Activated T-cell treated with anti-CD3 and anti-CD28 coated beads for 48 hours (primary cell): ENCODE measurements at regions not wholly inside any gene's neighbourhood (a gene's known extent, or its start where the extent isn't known, plus 50 kb on each side); places are given as distances from the start of the nearest gene placed in this dataset.

Source experiments
- DNase-seq: peaks from one replicate; pipeline ENCODE4 v3.0.0-alpha.2; 2020; ENCODE audit warnings: low read depth

DNA sequence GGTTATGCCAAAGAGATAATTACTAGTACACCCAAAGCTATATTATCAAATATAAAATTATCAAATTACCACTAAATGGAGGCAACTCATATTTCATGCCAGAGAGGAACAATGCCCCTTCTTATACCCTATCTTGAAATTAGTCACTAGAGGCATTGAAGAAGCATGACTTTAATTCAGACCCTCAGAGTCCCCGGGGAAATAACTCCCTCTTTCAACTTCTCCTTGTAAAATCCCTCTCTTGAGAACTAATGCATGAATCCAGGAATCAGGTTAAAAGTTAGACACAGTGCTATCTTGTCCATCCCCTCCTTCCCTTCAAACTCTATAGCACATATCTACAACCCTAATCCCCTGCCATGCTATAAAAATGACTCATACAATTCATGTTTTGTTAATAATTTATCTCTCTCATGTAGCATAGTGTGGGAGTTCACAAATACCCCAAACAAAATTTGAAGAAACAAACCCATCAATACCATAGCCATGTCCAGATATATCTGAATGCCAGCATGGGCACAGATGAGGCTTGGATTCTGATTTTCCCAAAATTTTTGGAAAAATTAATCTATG, 665.4 kb downstream of the KCNA4 start:
- DNase-seq, result no peak

DNA sequence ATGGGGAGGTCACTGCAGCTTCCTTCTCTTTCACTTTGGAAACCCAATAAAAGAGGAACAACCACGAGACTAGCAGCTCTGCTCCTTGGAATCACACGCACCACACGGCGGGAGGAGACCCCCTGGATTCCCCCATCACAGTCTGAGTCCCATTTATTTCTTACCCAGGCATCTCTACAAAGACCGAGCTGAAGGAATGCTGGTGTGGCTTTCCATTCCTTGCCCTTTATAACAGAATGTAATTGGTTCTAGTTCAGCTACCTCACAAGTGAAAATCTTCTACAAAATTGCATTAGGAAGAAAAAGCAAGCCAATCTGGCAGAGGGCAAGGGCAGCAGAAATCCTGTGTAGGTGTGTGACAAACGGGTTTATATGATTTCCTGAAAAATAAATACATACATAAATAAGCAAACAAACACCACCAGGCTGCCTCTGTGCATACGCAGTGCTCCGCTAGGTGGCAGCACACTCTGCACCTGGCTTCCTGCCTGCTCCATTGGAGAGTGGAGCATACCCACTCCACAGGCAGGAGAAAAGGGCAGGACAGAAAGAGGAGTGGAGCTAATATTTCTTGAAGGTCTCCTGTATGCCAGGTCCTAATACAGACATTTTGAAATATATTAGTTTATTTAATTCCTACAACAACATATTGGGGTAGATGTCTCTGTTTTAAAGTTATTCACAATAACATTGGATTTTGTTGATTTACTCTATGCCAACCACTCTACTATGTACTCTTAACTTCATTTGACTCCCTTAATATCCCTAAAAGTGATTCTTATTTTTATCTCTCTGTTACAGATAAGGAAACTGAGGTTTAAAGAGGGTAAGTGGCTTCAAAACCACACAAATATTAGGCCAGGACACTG, 673.1 kb downstream of the KCNA4 start:
- peak; percentile 22 for DNase-seq

DNA sequence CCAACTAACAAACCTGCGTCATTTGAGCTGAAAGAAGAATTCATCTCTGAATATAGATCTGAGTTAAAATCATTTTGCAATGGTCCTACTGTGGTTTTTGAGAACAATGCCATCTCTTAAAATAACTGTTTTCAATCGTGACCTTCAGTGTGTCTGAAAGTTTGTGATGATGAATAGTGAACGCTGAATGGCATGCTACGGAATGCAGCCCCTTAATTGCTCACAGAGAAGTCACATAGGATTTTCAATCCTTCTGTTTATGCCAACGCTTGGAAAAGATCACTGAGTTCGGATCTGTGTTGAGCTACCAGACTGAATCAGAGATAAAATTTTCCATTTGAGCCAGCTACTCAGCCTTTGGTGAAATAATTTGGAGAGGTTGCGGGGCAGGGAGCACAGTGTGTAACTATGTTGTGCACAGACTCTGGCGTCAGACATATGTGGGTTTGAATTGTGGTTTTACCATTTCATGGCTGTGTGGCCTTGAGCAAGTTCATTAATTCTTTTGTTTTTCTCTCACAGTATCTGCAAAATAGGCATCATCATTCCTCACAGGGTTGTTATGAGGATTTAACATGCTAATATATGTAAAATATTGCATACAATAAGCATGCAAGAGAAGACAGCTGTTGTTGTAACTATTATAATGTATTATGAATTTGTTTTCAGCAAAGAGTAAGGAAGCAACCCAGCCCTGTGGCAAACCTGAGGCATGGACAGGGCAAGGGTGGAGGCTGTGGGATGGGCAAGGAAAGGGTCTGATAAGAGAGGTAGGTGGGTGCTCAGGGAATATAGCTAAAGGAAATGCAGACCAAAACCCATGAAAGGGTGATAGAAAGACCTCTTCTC, 679.9 kb downstream of the KCNA4 start:
- DNase-seq, result no peak

DNA sequence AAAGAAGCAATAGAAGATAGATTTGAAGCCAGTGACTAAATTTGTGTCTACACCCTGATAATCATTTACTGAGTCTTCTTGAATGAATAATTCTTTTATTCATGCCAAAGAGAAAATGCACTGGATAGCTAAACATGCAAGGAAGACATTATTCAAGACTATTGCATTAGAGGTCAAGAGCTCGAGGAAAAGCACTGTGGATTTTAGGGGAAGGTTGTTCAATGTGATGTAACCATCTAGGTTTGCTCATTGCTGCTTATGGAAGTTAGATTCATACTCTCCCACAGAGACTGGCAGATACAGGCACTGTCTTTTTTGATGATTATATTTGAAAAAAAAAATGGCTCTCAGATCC, 682.1 kb downstream of the KCNA4 start:
- no peak for DNase-seq

DNA sequence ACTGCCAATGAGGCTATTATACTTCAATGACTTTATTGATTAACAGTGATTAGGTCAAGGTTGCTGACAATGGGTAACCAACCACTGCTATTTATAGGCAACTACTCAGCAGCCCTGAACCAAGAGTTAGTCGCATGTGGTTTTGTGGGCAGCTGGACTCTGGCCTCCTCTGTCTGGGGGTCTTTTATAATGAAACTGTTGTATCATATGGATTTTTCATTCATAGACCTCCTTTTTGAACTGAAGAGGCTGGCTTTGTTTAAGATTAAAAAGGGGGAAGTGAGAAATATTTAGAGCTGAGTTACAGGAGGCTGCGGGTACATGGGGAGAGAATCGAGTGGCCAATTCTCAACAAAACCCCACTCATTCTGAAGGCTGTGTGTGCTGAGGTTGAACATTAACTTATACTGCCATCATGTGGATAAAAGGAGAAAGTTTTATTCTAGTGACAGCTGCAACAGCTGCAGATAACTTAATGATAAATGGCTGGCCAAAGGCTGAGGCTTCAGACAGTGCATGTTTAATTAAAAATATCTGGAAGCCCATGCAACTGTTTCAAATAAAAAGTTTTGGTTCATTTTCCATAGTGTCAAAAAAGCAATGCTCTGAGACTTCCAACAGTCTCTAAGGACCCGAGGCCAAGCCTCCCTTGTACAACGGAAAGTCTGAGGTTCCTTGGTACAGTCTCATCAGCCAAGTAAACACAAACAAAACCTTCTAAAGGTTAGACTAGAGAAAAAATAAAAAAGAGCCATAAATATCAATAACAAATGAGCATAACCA, 682.6 kb downstream of the KCNA4 start:
- DNase-seq, result no peak

DNA sequence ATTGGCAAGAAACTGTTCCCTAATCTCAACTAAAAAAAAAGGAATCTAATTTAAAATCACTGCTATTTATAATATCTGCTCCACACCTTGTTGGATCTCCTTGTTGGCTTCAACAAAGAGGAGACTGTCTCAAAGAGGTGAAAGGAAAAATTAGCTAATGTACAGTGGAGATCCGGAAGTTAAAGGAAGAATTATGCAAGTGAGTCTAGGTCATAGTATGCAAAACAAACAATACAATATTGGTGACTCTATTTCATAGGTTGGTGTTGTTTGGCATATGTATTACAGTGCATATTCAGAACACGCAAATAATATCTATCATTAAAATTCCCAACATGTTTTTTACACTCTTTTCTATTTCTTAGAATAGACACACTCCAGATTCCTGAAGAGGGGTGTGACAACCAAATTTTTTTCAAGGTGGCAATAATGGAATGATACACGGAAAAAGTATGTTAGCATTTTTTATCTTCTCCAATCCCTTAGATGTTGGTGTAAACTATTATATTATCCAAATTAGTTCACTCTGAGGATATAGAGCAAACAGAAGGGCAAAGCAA, 685.3 kb downstream of the KCNA4 start:
- no peak for DNase-seq

DNA sequence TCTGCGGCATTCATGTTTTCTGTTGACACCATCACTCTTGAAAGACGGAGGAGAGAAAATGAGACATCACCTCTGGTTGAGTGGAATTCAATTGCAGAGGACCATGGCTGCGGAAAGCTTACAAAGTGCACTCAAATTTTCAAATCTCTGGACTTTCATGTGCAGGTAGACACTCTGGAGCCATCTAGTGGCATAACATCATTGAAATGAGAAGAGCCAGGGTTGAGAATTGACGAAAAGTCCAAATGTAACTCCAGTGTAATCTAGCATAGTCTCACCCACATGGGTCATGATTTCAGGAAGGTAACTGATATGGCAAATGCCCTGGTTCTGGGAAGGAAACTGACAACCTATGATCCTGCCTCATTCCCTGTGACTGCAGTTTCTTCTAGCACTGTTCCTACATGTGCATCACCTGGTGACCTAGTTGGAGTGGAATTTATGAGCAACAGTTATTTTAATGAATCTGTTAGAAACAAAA, 687.8 kb downstream of the KCNA4 start:
- DNase-seq, result no peak

DNA sequence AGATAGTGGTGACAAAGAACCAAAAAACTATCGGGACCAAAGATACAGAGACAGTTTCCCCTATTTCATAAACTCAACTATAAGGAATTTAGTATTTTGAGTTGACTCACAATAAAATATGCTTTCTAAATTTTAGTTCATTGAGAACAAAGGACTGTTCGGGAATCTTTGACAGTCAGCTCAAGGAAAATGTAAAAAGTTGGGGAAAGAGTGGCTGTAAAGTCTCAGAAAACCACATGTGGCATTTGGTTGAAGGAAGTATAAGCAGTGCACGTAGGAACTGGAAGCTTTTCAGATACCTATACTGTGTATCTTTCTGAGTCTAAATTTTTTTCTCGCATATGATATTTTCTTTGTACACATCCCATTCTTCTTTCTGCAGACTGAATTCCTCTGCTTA, 688.9 kb downstream of the KCNA4 start:
- no peak for DNase-seq

DNA sequence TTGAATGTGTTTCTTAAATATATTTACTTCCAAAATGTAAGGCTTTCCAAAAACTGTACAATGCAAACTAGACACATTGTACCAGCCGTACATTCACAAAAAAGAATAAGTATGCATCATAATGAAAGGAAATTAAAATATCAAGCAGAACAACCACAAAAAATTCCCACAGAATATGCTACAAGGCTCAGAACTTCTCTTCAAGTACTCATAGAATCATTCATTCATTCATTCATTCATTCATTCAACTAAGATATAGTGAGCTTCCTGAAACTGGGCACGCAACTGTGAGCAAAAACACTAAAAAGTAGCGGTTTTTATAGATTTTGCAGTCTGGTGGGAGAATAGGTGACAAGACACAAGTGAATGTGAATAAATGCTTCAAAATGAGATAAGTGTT, 690.1 kb downstream of the KCNA4 start:
- DNase-seq, result no peak

DNA sequence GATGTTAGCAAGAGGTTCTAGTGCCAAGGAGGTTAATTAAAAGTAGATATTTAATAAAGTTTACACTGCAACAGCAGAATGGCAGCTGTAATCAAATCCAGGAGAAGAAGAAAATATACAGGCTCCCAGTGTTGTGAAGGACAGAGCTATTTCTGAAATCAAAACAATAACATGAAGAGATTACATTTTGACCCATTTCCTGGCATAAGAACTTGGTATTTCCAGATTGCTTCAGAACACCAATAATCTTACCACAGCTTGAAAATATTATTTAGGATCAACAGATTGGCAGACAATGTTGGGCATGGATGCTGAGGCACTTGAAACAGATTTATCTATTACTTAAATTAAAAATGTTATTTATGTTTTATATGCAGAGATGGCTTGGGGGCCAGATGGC, 692.5 kb downstream of the KCNA4 start:
- DNase-seq, result no peak

DNA sequence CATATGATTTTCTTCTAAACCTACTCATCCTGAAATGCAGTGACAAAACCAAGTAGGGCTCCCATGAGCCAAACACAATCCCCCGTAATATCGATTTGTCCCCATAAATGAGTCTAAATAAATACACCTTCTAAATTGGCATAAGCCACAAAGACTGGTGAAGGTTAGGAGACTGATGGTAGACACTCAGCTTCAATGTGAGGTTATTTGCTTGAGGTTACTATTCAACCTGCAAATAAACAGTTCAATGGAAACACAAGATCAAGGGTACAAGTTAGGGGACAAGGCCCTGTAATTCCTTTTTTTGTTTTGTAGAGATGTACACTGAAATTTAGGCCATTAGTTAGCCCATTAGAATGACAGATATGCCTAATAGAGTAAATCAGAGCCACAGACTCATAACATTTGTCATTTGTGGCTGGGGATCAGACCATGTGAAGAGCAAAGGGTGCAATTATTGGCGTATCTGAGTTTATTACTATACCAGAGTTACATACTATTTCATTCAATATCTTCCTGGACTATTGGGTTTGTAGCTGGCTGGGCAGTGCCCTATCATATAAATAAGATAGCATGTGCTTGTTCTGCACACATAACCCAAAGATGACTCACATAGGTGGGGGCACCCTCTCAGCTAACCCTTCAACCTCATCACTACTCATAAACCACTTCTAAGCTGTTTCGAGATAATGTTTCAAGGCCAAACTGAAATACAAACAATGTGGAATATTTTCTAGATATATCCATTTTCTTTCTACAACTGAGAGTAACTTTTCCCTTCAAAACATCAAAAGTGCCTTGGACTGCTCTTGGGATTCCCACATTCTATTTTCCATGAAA, 695.3 kb downstream of the KCNA4 start:
- DNase-seq, result no peak

DNA sequence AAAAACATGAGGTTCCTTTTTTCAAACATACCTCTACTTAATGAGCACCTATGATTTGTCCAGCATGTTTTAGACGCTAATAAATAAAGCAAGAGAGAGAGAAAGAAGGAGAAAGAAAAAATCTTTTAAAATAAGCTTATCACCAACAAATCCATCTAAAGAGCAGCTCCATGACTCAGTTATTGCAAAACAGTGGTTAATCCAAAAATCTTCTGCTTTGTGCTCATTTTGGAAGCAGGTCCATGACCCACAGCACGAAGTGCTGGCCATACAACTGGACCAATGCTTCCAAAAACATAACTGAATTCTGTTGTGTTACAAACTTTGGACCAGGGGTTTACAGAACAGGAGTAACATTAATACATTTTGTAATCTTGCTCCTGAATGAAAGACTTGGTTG, 696.6 kb downstream of the KCNA4 start:
- DNase-seq, result no peak

DNA sequence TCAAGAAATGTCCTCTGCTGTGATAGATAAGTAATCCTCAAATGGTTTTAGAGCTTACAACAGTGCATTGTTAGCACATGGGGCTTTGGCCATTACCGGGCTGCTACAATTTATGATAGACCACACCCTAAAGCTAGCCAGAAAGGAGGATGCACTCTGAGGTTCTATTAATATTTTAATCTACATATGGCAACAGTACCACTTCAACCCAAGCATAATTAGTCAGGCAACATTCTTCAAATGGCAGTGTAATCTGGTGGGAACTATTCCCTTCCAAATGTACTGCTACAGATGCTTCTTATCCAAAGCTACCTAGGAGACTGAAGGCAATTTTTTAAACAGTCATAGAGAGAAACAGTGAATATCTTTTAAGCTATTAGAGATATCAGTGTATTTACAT, 697.6 kb downstream of the KCNA4 start:
- DNase-seq, result no peak

DNA sequence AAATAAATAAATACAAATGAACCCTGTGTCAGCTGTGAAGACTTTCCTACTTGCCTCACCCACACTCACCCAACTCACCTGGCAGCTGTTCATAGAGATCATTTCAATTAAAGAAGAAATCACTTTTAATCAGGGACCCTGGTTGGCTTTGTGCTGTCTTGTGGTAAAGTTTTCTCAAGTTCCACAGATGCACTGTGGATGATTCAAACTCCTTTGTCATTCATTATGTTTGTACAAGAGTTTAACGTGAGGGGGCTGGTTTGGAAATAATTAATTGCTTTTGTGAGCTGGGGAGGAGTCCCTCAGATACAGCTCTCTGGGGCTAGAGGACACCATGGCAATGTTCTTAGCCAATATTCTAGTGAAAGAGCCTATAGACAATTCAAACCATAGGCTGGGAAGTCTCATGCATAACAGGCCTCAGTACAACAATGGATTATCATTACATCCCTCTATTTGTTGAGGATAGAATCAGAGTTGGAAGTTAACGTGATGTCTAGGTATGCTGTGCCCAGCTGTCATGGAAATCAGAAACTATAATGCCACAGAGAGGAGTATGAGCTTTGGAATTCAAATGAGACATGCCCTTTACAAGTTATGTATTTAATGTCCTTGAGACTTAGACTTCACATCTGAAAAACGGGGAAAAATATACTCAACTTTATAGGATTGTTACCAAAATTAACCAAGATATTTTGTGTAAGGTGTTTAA, 698.5 kb downstream of the KCNA4 start:
- DNase-seq, result no peak

DNA sequence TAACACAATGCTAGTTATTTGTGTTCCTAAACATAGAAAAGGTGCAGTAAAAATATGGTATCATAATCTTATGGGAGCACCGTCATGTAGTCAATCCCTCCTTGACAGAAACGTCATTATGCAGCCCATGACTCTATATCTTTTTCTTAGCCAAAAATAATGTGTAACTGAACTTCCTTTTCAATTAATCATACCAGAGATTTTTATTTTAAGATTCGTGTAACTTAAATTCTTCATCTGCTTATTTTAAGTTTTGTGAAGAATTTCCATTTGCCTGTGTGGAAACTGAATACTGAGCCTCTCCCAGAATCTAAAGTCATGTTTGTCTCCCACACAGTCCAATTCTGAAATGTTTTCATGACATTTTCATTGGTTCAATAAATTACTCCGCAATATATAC, 699.1 kb downstream of the KCNA4 start:
- DNase-seq, result no peak

DNA sequence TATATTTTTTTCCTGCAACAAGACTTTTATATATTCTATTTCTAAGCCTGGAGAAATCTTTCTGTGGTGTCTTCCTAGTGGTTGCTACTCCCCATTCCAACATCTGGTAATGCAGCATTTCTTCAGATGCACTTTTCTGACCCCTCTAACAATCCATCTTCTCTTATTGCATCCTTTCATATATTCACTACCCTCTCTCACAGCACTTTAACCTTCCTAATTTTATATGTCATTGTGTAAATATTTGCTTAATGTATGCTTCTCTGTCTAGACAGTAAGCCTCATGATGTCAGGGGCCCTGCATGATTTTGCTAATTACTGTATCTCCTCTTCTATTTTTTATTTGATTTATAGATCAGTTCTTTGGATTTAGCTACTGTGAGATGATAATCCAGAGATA, 701.6 kb downstream of the KCNA4 start:
- DNase-seq, result no peak

DNA sequence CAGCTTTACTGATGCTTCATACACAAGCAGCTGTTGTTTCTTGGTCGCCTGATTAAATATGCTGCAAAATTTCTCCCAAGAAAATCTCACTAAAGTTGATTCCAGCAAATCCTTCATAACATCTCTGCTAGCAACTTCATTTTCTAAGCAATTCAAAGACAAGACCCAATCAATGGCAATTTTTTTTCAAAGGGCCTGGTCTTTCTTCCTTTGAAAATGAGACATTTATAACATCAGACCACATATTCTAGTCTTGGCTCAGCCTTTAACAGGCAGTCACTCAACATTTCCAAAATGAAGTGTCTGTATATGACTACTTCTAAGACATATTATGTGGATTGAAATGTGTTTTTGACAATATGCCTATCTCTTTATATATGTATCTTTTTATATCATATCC, 702.6 kb downstream of the KCNA4 start:
- no peak for DNase-seq

DNA sequence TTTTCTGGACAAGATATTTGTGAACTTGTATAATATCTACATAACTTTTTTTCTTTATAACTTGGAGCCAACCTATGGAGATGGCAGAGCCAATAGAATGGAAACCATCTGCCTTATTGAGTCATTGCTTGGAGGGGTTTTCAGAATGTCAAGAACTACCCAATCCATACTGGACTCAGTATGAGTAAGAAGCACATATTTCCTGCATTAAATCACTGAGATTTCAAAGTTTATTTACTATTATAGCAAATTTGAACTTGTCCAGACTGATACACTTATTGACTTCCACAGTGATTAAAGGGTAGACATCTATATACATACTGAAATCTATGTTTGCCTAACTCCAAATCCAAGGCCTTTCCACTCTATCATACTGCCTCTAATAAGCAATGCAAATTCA, 704.0 kb downstream of the KCNA4 start:
- DNase-seq, result no peak

DNA sequence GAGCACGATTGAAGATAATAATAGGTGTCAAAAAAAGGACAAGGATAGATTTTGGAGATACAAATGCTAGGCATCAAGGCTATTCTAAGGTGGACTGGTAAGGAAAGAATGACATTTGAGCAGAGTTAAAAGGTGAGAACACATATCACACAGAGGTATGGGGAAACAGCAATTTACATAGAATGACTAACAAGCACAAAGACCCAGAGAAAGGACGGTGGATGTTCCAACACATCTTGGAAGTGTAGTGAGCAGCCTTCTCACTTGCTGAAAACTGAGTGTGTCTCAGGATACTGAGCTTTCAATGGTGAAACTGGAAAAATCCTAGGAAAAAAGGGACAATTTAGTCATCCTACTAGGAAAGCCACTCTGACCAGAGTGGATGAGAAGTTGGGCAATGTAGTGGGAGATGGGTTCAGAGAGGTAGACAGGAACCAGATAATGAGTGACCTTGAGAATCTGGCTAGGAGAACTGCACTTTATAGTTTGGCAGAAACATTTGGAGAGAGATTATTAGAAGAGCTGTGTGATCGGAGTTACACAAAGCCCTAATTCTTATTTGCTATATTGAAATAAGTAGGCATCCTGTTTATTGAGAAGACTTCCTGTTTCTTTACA, 706.0 kb downstream of the KCNA4 start:
- DNase-seq, result no peak

DNA sequence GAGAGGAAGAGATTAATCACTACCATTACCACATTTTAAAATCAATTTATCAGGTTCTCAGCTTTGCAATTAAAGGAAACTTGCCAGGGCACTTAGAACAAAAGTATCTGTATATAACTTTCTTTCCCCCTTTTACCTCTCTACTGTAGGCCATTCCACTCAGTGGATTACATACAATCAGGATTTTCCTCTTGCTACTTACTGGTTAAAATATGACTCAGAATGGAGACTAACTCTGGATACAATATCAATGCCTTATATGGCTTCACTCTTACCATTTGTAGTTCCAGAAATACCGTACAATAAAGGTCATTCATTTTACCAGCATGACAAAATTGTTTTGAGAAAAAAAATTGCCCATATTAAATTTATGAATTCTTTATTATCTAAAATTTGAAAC, 706.8 kb downstream of the KCNA4 start:
- DNase-seq, result no peak
